HG02884 (cell line): ENCODE measurements at regions not wholly inside any gene's neighbourhood (a gene's known extent, or its start where the extent isn't known, plus 50 kb on each side); places are given as distances from the start of the nearest gene placed in this dataset.

Experiments
- ATAC-seq: cut with Tn5 transposase; IDR thresholded peaks from one replicate; pipeline ENCODE4 v1.9.1; 2021; ENCODE audit warnings: mild to moderate bottlenecking, moderate library complexity; ENCODE audit not compliant: unreplicated experiment

DNA sequence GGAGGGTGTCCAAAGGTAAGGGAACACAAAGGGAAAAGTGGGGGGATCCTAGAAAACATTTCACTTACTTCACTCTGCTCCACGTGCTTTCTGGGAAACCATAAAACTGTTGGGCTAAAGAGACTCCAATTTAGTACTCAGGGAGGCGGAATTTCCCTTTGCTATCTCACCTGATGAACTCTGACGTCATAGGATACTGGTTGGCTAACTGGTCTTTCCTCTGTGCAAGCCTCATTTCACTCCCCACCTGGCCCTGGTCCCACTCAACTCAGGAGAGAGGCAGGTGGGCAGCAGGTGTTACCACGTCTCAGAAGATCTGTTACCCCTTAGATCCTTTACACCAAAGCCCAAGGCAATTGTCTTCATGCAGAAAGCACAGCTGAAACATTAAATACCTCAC lies 51.8 kb upstream of the PMAIP1 start:
- peak; percentile 27 for ATAC-seq

GRCh38 chr18:59847491-59847846 lies 52.3 kb upstream of the PMAIP1 start:
- peak; percentile 27 for ATAC-seq

GRCh38 chr18:59846814-59847490 lies 52.8 kb upstream of the PMAIP1 start:
- ATAC-seq, result peak; percentile 88

- ATAC-seq, result no peak
Observed at GRCh38 chr18:59842947-59843346, 56.8 kb upstream of the PMAIP1 start.

- no peak for ATAC-seq
Observed at GRCh38 chr18:59839931-59840685, 59.7 kb upstream of the PMAIP1 start.

DNA sequence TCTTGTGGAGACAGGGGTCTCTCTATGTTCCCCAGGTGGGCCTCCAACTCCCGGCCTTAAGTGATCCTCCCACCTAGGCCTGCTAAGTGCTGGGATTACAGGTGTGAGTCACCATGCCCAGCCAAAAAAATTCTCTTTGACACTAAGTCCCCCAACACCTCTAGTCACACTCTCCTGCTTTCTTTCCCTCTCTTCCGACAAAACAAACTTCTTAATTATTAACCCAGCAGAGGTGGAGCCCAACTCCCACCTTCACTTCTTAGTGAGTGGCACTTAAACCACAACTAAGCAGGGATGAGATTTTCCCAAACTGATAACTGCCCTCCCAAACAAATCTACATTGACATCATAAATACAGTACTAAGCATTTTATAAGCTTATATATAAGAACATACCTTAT lies 60.5 kb upstream of the PMAIP1 start:
- no peak for ATAC-seq

DNA sequence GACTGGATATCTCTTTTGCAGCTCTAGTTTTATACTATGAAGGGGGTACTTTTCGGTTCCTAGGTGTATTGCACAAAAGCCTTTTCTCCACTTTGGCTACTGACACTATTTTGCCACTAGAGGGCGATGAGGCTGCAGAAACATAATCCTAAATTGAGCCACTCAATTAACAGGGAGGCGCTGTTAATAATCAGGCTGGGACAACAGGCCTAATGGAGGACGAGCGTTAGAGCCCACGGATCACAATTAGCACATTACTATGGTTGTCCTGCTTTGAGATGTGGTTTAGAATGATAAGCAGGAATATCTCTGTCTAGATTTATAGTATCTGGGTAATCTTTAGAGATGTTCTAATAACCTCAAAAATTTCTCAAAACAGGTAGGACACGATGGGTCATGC lies 62.2 kb upstream of the PMAIP1 start:
- ATAC-seq, result peak; percentile 65

DNA sequence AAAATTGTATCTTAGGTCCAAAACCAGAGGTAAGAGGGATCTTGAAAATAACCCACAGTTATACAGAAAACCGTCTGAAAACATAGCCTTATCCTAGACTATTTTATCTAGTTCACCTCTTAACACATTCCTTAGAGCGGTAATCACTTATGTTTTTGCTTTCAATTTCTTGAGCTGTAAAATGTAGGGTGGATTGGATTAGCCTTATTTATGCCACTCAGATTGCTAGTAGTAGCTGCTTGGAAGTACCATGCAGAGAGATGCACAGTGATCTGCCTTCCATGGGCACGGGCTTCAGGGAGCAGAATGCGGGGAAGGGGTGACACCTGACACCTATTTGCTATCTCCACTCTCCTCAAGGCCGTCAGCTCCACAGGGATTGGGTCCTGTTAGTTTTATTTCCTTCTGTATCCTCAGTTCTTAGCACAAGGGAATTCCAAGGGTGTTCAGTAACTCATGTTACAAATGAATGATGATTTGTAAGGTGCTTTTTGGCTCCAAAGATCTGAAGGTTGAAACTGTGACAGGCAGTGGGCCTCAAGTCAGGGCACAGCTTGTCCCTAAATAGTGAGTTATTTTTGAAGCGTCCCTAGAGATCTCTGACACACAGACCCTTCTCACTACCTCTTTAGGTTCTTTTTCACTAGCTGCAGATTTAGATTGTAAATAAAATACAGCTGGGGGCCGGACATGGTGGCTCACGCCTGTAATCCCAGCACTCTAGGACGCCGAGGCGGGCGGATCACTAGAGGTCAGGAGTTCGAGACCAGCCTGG lies 64.0 kb upstream of the PMAIP1 start:
- no peak for ATAC-seq

DNA sequence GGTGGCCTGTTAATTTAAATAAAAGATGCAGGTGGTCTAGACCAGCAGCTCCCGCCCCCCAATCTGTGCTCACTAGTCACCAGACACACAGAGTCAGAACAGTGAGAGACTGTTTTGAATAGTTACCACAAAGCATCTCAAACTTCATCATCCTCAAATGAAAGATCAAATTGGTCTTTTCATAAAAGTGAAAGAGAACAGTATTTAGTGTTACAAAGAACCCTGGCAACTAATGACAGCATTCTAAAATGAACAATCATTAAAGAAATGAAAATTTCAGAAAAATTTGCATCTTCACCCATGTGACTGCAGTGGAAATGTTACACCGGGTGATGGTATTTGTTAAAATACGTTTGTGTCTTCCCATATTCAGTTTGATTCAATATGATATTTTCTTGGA lies 65.5 kb upstream of the PMAIP1 start:
- ATAC-seq, result peak; percentile 40

GRCh38 chr18:59833785-59834184 lies 66.0 kb upstream of the PMAIP1 start:
- peak; percentile 76 for ATAC-seq

DNA sequence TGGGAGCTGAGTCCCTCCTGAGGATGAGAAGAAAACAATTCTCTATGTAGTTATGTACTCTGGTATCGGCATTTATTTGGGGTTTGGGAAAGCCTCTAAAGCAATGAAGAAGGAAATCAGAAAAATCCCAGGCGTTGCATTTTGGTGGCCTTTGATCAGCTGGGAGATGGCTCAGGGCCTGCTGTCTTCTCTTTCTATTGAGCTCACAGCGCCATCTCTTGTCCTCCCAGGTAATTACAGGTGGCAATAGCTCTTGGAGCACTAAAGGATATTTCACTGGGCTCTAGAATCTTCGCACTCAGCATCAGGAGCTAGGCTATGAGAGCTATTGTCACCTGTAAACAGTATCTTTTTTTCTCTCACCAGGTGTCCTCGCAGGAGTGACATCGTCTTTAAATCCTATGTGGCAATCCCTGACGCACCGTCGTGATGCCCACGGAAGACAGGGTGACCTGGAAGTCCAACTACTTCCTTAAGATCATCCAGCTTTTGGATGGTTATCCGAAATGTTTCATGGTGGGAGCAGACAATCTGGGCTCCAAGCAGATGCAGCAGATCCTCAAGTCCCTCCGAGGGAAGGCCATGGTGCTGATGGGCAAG lies 76.1 kb upstream of the PMAIP1 start:
- ATAC-seq, result peak; percentile 89

- ATAC-seq, result no peak
Observed at GRCh38 chr18:59822612-59823550, 76.9 kb upstream of the PMAIP1 start.

DNA sequence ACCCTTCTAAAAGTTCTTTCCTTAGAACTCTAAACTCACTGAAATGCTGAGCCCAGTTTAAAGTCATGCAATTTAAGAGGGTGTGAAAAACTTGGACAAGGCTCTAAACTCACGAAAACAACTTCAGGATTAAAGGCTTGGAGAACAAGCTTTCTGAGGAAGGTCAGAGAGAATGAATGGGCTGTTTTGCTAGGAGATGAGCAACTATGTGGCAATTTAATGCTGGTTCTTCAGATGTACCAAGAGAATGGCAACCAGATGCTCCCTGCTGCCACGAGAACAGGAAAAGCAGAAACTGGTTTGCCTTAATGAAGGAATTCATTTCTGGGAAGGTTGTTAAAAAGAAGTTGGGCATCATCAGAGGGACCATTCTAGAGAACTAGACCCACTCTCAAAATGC lies 77.8 kb upstream of the PMAIP1 start:
- no peak for ATAC-seq

- no peak for ATAC-seq
Observed at GRCh38 chr18:59820663-59821062, 79.1 kb upstream of the PMAIP1 start.

DNA sequence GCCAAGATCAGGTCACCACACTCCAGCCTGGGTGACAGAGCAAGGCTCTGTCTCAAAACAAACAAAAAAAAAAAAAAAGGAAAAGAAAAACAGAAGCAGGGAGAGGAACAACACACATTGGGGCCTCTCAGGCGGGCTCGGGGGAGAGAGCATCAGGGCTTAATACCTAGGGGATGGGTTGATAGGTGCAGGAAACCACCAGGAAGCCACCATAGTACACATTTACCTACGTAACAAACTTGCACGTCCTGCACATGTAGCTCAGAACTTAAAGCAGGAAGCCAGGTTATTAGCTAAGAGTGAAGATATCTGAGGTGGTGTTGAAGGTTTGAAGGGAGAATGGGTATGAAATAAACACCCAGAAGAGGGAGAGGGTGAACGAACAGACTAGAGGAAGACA lies 81.0 kb upstream of the PMAIP1 start:
- ATAC-seq, result no peak

DNA sequence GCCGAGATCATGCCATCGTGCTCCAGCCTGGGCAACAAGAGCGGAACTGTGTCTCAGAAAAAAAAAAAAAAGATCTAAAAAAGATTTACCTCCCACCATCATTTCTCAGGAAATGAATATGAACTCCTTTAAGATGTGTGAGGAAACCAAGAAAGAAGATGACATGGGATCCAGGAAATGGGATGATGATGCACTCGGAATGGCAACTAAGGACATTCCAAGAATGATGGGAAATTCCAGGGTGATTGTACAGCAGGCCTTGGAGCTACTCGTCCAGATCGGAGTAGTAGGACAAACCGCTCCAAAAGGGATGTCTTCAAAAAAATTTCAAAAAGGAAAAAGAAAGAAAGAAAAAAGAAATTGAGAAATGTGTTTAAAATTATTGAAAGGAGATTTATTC lies 84.9 kb upstream of the PMAIP1 start:
- ATAC-seq, result no peak

- ATAC-seq, result no peak
Observed at GRCh38 chr18:59813942-59814341, 85.9 kb upstream of the PMAIP1 start.

GRCh38 chr18:59810735-59811520 lies 88.9 kb upstream of the PMAIP1 start:
- ATAC-seq, result no peak

GRCh38 chr18:59810183-59810582 lies 89.6 kb upstream of the PMAIP1 start:
- no peak for ATAC-seq

GRCh38 chr18:59802031-59802430 lies 97.8 kb upstream of the PMAIP1 start:
- ATAC-seq, result peak; percentile 80
